ENCODE measurements at regions not wholly inside any gene's neighbourhood (a gene's known extent, or its start where the extent isn't known, plus 50 kb on each side); places are given as distances from the start of the nearest gene placed in this dataset.

- Mint-ChIP-seq H3K27ac (no peak overlapping the region), H3K4me1 (ENCODE audit: low read depth) (no peaks in the 10 kb centered on the region), H3K4me3 (no peak overlapping the region), H3K9me3 (peaks cover 4% of the 10 kb centered on the region; the same call in 1 of the 2 replicates), H3K36me3 (ENCODE audit: low read depth) (no peaks in the 10 kb centered on the region), H3K27me3 (ENCODE audit: insufficient read depth) (no peaks in the 10 kb centered on the region)
- DNase-seq = peak; percentile 21
- TF ChIP-seq CTCF (IDR thresholded peaks at IDR 0.05) = no peak
These were observed 565.4 kb downstream of the GRXCR1 start for GRCh38 chr4:43457866-43458265.

GRCh38 chr4:43458293-43458692, 565.8 kb downstream of the GRXCR1 start:
- Mint-ChIP-seq H3K9me3 (peaks cover 5% of the 10 kb centered on the region; the same call in 1 of the 2 replicates), H3K27me3 (ENCODE audit: insufficient read depth) (no peaks in the 10 kb centered on the region), H3K4me1 (ENCODE audit: low read depth) (no peaks in the 10 kb centered on the region), H3K36me3 (ENCODE audit: low read depth) (no peaks in the 10 kb centered on the region), H3K4me3 (no peak overlapping the region), H3K27ac (no peak overlapping the region)
- TF ChIP-seq CTCF (IDR thresholded peaks at IDR 0.05) = no peak
- DNase-seq = no peak

- Mint-ChIP-seq H3K27me3 (ENCODE audit: insufficient read depth) (no peaks in the 10 kb centered on the region; the same call in 1 of the 2 replicates), H3K4me1 (ENCODE audit: low read depth) (no peaks in the 10 kb centered on the region), H3K4me3 (no peak overlapping the region), H3K27ac (no peak overlapping the region), H3K9me3 (peaks cover 61% of the 10 kb centered on the region), H3K36me3 (ENCODE audit: low read depth) (peaks cover 6% of the 10 kb centered on the region; the same call in 1 of the 2 replicates)
- DNase-seq = no peak
- no peak; the same call in 1 of the 2 replicates for TF ChIP-seq CTCF (IDR thresholded peaks at IDR 0.05)
These were observed 579.4 kb downstream of the GRXCR1 start for GRCh38 chr4:43471950-43472349.

GRCh38 chr4:43481526-43481925, 589.0 kb downstream of the GRXCR1 start:
- TF ChIP-seq CTCF (IDR thresholded peaks at IDR 0.05) = no peak
- Mint-ChIP-seq H3K36me3 (ENCODE audit: low read depth) (no peaks in the 10 kb centered on the region), H3K27me3 (ENCODE audit: insufficient read depth) (no peaks in the 10 kb centered on the region), H3K27ac (no peak overlapping the region), H3K9me3 (peaks cover 11% of the 10 kb centered on the region), H3K4me3 (no peak overlapping the region), H3K4me1 (ENCODE audit: low read depth) (no peaks in the 10 kb centered on the region)
- DNase-seq = no peak

GRCh38 chr4:43485196-43485595, 592.7 kb downstream of the GRXCR1 start:
- DNase-seq = no peak
- Mint-ChIP-seq H3K27ac (no peak overlapping the region), H3K4me1 (ENCODE audit: low read depth) (no peaks in the 10 kb centered on the region), H3K9me3 (peaks cover 28% of the 10 kb centered on the region), H3K36me3 (ENCODE audit: low read depth) (no peaks in the 10 kb centered on the region), H3K27me3 (ENCODE audit: insufficient read depth) (no peaks in the 10 kb centered on the region), H3K4me3 (no peak overlapping the region)
- no peak for TF ChIP-seq CTCF (IDR thresholded peaks at IDR 0.05)

GRCh38 chr4:43496188-43496587, 603.7 kb downstream of the GRXCR1 start:
- Mint-ChIP-seq H3K36me3 (ENCODE audit: low read depth) (no peaks in the 10 kb centered on the region), H3K27me3 (ENCODE audit: insufficient read depth) (no peaks in the 10 kb centered on the region), H3K27ac (no peak overlapping the region), H3K4me3 (no peak overlapping the region), H3K4me1 (ENCODE audit: low read depth) (no peaks in the 10 kb centered on the region), H3K9me3 (peaks cover 15% of the 10 kb centered on the region)
- TF ChIP-seq CTCF (IDR thresholded peaks at IDR 0.05) = no peak
- no peak for DNase-seq

Data from HFFc6 (cell line).